NOMO-1 treated with DMSO at 0.1 percent for 48 hours (cell line): ENCODE measurements at regions not wholly inside any gene's neighbourhood (a gene's known extent, or its start where the extent isn't known, plus 50 kb on each side); places are given as distances from the start of the nearest gene placed in this dataset.

Experiments used
- DNase-seq: peaks from one replicate; lab custom pipeline; 2025; ENCODE audit not compliant: unreplicated experiment; lab: John Stamatoyannopoulos, UW

DNA sequence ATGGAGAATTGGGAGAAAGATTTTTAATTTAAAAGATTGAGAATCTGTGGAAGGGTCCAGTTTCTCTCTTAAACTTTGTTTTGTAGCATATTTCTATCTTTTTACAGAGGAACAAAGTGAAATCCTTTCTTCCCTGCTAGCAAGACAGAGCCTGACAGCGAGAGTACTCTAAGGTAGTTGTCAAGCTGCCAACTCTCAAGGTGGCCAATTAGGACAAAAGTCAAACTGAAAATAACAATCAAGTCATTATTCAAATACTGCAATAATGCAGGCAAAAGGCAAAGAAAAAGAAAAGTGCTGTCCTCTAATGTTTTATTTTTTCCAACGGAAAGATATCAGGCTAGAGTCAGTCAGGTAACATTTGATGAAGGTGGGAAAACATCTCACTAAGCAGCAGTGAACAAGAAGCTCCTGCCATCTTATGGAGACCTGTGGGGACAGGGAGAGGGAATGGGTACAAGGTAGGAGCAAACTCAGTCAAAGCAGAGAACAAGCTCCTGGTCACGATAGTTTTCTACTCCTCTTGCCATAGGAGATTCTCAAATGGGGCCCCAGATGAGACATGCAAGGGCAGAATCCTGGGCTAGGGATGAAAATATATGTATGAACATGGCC lies 801.9 kb upstream of the SLITRK1 start:
- DNase-seq: no peak

DNA sequence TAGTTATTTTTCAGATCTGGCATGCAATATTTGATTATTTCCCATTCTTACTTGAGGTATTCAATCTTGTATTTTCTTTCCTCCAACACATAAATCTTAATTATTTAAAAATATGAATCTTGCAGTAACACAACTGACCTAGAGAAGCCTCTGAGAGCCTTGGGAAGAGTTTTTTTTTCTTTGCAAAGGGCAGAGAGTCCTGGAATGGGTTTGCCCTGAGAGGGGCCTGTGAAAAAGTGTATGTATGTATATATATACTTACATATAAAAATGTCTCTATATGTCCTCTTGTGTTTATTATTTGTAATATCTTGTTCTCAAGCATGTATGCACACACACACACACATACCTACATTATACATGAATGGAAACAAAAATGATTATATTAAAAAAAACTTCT lies 801.2 kb upstream of the SLITRK1 start:
- DNase-seq: no peak

DNA sequence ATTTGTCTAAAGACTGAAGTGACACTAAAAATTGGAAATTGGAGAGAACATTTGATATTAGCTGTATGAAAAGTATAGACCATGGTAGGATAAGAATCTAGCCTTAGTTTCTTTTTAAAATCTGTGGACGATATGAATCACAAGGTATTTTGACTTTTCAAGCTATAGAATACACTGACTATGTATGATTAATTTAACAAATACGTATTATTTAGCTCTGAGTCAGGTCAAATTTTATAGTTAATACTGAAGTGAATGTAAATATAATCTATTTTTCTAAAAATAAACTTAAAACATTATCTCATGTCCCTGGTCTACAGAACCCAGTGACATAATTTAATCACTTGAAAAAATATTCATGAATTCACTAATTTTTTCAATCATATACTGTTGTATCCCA lies 795.6 kb upstream of the SLITRK1 start:
- no peak for DNase-seq

DNA sequence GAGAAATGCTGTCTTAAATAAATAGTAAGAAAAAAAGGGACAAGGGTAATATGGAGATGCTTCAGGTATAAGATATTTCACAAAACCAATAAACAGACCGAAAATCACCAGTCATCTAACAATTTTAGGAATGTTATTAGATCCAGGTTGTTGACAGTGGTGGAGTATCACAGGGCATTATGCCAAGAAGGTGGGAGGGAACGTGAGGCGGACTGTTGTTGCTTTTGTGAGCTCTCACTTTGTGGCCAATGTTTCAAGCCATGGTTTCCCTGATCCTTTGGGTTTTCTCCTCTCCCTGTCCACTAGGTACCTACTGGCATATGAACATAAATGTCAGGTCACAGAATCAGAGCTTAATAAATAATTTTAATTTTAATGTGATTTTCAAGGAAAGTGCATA lies 790.3 kb upstream of the SLITRK1 start:
- no peak for DNase-seq

DNA sequence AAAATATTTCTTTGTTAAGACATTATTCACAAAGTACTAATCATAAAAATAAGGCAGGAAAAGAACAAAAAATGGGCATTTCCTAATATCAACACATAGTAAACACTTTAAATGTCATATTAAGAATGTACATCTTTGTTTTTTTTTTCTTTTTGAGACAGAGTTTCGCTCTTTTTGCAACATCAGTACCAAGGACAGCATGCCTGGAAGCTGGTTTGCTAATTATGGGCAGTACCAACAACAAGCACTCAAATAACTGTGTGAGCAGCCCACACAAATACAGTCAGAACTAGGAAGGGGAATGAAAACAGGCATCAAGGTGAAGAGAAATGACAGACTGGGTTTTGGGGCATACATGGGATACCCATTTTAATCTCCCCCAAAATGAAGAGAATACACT lies 788.0 kb upstream of the SLITRK1 start:
- DNase-seq: no peak

DNA sequence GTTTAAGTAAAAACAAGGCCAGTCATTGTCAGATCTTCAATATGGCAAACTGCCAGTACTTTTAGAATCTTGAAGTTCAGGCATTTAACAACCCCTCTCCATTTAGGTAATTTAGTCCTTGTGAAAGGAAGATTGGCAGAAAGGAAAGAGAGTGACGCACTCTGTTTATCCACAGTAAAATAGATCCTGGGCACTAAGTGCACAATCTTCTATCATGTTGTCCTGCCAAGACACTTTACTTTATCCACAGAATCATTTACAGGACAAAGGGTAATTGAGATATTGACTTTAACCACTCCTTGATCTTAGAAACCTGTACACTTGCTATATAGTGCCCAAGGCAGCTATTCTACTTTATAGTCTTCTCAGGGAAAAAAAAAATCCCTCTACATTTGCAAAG lies 786.4 kb upstream of the SLITRK1 start:
- no peak for DNase-seq

DNA sequence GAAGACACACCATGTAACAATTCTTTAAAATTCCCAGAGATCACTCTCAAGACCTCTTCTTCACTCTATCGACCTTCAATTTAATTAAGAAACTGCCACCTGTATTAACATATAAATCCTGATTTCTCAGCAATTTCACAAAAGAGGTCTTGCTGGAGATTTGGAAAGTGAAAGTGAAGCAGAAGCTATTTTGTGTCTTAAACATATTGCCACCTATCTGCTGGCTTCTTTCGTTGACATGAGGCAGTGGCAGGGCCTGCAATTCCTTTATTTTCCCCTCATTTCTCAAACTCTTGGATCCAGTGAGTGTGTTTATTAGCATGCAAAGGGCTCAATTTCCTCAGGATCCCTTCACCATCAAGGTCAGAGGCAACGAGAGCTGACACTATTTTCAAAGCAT lies 780.2 kb upstream of the SLITRK1 start:
- DNase-seq: no peak

DNA sequence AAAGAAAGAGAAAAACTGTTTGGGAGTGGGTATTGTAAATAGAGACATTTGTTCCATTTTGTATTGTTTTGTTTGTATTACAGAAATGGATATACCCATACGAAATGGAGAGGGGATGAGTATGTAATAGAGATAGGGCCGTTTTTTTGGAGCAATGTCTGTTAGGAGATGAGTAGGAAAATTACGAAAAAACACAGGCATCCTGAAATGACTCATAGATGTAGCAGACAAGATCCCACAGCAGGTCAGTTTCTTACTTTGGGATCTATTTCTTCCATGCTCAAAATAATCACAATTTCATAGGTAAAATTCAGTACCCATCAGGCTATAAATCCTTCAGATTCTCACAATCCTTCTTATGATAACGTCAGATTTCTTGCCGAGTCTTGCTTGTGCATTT lies 779.4 kb upstream of the SLITRK1 start:
- no peak for DNase-seq

DNA sequence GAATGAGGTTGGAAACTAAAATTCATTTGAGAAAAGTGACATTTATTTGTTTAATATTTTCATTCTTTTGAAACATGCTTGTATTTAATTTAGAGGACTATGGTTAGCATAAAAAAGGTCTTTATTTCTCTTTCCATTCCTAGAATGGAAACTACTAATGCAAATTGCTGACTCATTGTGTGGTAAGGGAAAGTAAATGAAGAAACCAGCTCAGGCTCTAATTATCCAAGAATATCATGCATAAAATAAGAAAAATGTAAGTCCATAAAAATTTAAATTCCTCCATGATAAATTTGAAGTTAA lies 777.0 kb upstream of the SLITRK1 start:
- DNase-seq: no peak

DNA sequence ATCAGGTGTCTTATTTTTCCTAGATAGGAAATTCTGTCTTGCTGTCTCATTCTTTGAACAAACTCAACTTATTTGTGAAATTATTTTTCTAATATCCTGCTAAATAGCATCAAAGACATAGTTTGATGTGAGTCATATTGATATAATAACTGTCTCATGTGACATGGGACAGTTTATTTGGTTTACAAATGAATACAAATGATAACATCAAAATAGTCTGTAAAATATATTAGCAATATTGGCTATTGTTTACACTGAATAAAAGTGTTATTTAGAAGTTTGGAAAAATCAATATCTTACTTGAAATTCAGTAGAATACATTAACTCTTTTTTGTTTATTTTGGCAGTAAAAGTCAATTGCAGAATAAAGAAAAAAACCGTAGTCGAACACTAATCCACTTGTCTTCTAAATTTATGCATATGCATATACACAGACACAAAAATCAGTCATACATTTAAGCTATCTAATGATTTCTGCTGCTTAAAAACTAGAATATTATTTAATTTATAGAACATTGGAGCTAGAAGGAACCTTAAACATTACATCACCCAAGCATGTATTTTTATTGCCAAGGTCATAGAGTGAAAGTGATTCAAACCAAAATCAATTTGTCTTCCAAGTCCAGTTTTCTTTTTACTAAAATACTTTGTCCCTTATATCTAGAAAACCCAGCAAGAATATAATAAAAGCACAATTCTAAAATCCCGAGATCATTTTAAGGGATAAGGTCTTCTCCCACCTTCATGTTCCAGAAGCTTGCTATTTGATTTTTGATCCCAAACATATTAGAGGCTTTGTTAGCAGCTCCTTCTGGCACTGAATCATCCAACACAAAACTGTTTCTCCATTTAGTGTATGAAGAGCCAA lies 776.5 kb upstream of the SLITRK1 start:
- DNase-seq: no peak

DNA sequence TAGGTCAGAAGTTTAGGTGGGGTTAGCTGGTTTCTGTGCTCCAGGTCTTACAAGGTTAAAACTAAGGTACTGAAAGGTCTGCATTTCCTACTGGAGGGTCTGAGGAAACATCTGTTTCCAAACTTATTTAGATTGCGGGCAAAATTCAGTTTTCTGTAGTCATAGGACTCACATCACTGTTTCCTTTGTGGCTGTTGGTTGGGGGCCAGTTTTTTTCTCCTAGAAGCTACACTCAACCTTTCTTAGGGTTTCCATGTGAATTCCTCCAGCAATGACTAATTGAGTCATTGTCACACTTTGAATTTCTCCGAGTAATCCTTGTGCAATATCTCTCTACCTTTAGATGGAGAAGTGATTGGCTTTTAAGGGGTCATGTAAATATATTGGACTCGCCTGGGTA lies 773.4 kb upstream of the SLITRK1 start:
- no peak for DNase-seq

DNA sequence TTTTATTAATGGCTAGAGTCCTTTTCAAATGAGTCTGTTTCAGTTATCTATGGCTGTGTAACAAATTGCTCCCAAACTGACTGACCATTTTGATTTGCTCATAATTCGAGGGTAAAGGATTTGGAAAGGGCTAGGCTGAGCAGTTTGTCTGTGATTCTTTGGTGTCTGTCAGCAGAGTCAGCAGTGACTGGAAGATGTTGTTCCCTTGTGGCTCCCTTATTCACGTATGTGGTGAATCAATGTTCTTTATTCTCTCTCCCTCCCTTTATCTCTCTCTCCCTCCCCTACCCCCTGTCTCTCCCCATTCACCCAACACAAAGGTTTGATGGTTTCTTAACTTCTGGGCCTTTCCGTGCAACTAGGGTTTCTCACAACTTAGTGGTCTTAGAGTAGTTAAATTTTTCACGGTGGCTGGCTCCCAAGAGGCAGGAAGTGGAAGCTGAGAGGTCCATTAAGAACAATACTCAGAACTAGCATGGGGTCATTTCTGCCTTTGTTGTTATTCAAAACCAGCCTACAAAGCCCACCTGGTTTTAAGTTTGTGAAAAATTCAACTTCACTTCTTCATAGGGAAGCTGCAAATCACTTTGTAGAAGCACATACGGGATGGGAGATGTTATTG lies 772.5 kb upstream of the SLITRK1 start:
- no peak for DNase-seq

DNA sequence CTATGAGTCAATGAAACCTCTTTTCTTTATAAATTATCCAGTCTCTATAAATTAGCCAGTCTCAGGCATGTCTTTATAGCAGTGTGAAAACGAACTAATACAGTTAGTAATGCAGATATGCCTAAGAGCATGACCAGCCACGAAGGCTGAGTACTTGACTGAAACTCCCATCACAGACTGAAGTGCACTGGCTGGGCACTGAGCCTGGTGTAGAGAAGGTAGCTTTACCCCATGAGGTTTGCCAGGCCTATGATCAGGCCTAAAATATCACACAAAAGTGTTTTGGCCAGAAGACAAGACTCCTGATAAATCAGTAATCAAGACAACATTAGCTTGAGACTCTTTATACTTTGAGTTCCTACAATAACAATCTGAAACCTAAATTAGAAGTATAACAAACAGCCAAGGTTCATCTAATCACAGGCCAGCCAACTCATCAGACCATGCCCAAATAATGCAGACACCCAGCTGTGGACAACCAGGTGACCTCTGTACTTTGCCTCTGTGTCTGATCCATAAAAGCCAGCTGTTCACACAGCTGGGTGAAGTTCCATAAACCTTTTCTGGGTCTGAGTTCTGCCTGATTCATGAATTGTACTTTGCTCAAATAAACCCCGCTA lies 771.8 kb upstream of the SLITRK1 start:
- DNase-seq: no peak

DNA sequence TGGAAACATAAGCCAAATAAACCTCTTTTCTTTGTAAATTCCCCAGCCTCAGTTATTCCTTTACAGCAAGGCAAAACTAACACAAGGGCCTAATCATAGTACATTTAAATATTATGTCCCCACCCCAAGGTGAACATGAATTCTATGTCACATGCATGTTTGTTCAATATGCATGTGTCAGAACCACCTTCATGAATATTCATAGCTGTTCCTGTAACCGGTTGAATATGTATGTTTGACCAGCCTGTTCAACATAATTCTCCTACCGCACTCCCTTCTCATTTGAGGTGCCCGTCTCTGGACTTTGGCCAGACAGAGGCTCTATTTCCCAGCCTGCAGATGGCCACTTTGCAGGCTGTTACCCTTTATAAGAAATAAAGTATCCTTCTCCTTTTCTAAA lies 769.4 kb upstream of the SLITRK1 start:
- DNase-seq: no peak

DNA sequence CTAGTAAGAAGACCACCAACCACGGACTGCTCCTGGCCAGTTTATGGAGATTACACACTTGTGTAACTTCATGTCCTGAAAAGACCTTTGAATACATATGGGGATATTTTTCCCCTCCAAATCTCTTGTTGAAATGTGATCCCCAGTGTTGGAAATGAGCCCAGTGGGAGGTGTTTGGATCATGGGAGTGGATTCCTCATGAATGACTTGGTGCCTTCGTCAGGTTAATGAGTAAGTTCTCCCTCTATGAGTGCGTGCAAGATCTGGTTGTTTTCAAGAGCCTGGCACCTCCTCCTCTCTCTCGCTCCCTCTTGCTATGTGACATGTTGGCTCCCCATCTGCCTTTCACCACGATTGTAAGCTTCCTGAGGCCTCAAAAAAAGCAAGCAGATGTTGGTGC lies 769.0 kb upstream of the SLITRK1 start:
- DNase-seq: no peak

DNA sequence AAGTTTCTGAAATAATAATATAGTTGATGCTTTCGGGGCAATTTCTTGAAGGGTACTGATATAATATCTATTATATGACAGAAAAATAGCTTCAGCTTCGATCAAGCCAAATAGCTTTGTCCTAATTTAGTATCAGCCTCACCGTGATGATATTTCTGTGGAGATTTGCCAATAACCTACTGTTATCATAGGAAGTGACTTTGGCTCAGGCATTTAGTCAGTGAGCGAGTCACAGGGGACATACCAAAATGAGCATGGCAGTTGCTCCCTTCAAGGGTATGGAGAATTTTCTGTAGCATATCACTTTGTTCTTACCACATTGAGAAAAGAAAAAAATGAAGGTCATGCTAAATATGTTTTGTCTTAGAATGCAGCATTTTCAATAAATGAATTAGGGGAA lies 767.6 kb upstream of the SLITRK1 start:
- DNase-seq: no peak

DNA sequence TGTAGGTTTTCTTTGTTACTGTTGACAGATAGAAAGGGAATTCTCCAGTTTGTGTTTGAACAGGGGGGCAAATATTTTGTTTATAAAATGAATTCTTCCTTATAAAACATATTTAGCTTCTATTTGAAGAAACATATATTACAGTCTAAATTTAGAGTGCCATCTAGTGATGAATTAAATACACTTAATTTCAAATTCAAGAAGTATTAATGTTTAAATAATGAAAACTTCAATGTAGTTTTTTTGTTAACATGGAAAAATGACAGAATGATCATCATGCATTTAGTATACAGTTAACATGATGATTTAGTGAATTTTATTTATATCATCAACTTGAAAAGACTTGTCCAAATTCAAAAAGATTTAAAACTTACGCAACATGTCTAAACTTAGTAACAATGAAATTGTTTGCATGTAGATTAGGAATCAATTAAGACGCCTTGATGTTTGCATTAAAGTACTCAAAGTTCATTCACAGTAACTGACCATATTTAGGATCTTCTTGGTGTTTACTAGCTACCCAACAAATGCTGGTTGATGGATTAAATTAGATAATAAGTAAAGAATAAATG lies 765.9 kb upstream of the SLITRK1 start:
- no peak for DNase-seq

DNA sequence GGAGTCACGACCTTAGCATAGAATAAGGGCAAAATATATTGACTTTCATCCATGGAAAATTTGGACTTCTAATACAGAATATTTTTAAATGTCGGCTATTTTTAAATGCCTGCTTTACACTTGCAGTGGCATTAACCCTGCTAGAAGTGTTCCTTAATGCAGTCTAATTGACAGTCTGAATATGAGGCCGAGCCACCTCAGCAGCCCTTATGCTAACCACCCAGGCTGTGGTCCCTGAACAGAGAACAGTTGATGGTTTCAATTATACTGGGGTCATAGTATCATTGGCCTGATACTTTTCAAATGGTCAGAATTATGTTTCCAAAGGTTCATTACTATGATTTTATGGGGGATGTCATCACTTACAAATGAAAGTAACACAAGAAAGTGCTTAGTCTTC lies 764.7 kb upstream of the SLITRK1 start:
- no peak for DNase-seq

DNA sequence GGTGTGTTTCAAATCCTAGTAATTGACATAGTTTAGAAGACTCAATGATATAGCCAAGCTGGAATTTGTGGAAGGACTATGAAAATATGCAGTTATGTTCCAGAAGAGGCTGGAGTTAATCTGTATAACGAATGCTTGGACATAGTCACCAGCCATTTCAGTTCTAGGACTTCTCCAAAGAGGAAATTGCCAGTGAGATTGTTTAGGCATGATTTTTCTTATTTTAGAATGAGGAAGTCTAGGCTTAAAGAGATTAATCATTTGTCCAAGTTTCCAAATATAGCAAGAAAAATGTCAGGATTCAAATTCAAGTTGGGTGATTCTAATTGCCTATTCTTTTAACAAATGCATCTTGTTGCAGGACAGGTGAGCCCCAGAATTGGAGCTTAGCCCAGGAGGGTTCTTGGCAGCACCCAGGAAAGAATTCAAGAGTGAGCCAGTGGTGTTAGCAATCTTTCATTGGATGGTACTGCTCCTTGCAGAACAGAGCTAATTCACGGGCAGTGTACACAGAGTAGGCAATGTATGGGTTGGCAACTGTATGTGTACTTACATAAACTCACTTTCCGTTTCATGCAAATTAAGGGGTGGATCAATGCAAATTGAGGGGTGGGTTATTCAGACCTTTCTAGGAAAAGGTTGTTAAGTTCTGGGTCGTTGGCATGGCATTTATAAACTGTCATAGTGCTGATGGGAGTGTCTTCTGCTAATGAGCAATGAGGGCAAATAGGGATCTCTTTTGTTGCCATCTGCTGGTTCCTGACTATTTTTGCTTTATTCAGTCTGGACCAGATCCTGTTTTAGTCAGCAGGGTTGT lies 763.1 kb upstream of the SLITRK1 start:
- peak; percentile 41 for DNase-seq

DNA sequence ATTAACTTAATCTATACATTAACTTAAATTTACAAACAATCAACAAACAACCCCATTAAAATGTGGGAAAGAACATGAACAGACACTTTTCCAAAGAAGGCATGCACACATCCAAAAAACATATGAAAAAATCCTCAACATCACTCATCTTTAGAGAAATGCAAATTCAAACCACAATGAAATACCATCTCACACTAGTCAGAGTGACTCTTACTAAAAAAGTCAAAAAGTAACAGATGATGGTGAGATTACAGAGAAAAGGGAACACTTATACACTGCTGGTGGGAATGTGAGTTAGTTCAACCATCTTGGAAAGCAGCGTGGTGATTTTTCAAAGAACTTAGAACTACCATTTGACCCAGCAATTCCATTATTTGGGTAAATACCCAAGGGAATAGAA lies 759.2 kb upstream of the SLITRK1 start:
- DNase-seq: no peak

DNA sequence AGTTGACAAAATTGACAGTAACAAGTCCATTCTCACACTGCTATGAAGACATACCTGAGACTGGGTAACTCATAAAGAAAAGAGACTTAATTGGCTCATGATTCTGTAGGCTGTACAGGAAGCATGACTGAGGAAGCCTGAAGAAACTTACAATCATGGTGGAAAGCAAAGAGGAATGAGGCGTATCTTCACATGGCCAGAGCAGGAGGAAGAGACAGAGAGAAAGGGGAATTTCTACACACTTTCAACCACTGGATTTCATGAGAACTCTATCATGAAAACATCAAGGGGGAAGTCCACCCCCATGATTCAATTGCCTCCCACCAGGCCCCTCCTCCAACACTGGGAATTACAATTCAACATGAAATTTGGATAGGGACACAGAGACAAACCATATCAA lies 758.4 kb upstream of the SLITRK1 start:
- DNase-seq: no peak
